Smooth muscle cell (in vitro differentiated cells): ENCODE measurements at regions not wholly inside any gene's neighbourhood (a gene's known extent, or its start where the extent isn't known, plus 50 kb on each side); places are given as distances from the start of the nearest gene placed in this dataset.

ENCODE experiments used
- DNase-seq: peaks from one replicate; lab custom pipeline; 2025; ENCODE audit not compliant: unreplicated experiment; lab: John Stamatoyannopoulos, UW
- H2AFZ ChIP-seq: fragments of 200-600 bp; sonication (generic); 2 replicates; pipeline ENCODE4 v1.6.0; 2016; ENCODE audit warnings: antibody characterized with exemption, low read depth, mild to moderate bottlenecking
- H3F3A ChIP-seq: fragments of 200-600 bp; sonication (generic); 2 replicates; pipeline ENCODE4 v1.6.0; 2017; ENCODE audit warnings: antibody characterized with exemption, low read depth
- H3K27ac ChIP-seq: fragments of 200-600 bp; sonication (generic); 2 replicates; pipeline ENCODE4 v1.5.1; 2016; ENCODE audit warnings: low read depth, mild to moderate bottlenecking
- H3K27me3 ChIP-seq: fragments of 200-600 bp; sonication (generic); 2 replicates; pipeline ENCODE4 v1.6.1; 2016; ENCODE audit warnings: low read depth, mild to moderate bottlenecking
- H3K36me3 ChIP-seq: fragments of 200-600 bp; sonication (generic); 2 replicates; pipeline ENCODE4 v1.5.1; 2016; ENCODE audit warnings: low read depth
- H3K4me1 ChIP-seq: fragments of 200-600 bp; sonication (generic); 2 replicates; pipeline ENCODE4 v1.5.1; 2016; ENCODE audit warnings: low read depth
- H3K4me2 ChIP-seq: fragments of 200-600 bp; sonication (generic); 2 replicates; pipeline ENCODE4 v1.6.0; 2016; ENCODE audit warnings: mild to moderate bottlenecking
- H3K4me3 ChIP-seq: fragments of 200-600 bp; sonication (generic); 2 replicates; pipeline ENCODE4 v1.5.1; 2016; ENCODE audit warnings: mild to moderate bottlenecking
- H3K79me2 ChIP-seq: fragments of 200-600 bp; sonication (generic); 2 replicates; pipeline ENCODE4 v1.6.0; 2016; ENCODE audit warnings: low read depth, mild to moderate bottlenecking
- H3K9ac ChIP-seq: fragments of 200-600 bp; sonication (generic); 2 replicates; pipeline ENCODE4 v1.6.0; 2016; ENCODE audit warnings: low read depth
- H3K9me3 ChIP-seq: fragments of 200-600 bp; sonication (generic); replicated peaks from 2 replicates; pipeline ENCODE4 v1.5.1; 2016; ENCODE audit warnings: low read depth
- H4K20me1 ChIP-seq: fragments of 200-600 bp; sonication (generic); 2 replicates; pipeline ENCODE4 v1.6.0; 2016; ENCODE audit warnings: low read depth
- WGBS: methylation state at CpG from one replicate; pipeline ENCODE4 v1.1.7; 2016; ENCODE audit warnings: low lambda C conversion rate; 5-methylcytosine and 5-hydroxymethylcytosine counted together
- TF ChIP-seq, protein P1 (sequence below): fragments of 200-600 bp; sonication (generic); IDR thresholded peaks from 2 replicates; pipeline ENCODE4 v1.5.1; 2017; ENCODE audit warnings: borderline replicate concordance, mild to moderate bottlenecking, antibody characterized with exemption; ENCODE audit not compliant: insufficient read depth, poor library complexity, severe bottlenecking

DNA sequence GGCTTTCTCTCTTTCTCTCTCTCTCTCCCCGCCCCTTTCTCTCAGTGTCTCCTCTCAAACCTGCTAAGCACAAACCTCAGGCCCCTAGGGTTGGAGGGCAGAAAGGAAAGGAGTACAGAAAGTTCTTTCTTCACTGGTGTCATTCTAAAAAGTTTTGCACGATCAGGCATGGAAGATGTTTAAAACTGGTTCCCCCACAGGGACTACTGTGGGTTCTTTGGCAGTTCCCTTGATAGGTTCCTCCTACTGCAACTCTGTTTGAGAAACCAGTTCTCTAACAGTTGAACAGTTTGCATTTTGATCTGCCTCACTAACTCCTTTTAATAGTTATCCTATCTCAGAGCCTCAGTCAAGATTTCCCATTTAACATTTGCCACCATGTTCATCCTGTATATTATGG lies 82.9 kb downstream of the CDO1 start:
- H3K27me3 ChIP-seq, result no peaks in the 10 kb centered on the region
- no peak overlapping the region for H3K9ac ChIP-seq
- no peaks in the 10 kb centered on the region for H3K9me3 ChIP-seq
- H3K27ac ChIP-seq, result no peak overlapping the region
- 91% methylated on average over 2 of the region's 2 CpGs for WGBS
- TF ChIP-seq, protein P1, sequence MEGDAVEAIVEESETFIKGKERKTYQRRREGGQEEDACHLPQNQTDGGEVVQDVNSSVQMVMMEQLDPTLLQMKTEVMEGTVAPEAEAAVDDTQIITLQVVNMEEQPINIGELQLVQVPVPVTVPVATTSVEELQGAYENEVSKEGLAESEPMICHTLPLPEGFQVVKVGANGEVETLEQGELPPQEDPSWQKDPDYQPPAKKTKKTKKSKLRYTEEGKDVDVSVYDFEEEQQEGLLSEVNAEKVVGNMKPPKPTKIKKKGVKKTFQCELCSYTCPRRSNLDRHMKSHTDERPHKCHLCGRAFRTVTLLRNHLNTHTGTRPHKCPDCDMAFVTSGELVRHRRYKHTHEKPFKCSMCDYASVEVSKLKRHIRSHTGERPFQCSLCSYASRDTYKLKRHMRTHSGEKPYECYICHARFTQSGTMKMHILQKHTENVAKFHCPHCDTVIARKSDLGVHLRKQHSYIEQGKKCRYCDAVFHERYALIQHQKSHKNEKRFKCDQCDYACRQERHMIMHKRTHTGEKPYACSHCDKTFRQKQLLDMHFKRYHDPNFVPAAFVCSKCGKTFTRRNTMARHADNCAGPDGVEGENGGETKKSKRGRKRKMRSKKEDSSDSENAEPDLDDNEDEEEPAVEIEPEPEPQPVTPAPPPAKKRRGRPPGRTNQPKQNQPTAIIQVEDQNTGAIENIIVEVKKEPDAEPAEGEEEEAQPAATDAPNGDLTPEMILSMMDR, result no peak
- H3K4me1 ChIP-seq, result no peaks in the 10 kb centered on the region
- H3K4me3 ChIP-seq, result no peak overlapping the region
- no peak overlapping the region for H3K4me2 ChIP-seq
- H3K36me3 ChIP-seq, result no peaks in the 10 kb centered on the region
- DNase-seq, result no peak
- H4K20me1 ChIP-seq, result no peaks in the 10 kb centered on the region
- no peak overlapping the region for H2AFZ ChIP-seq
- no peaks in the 10 kb centered on the region for H3F3A ChIP-seq
- H3K79me2 ChIP-seq, result no peaks in the 10 kb centered on the region

DNA sequence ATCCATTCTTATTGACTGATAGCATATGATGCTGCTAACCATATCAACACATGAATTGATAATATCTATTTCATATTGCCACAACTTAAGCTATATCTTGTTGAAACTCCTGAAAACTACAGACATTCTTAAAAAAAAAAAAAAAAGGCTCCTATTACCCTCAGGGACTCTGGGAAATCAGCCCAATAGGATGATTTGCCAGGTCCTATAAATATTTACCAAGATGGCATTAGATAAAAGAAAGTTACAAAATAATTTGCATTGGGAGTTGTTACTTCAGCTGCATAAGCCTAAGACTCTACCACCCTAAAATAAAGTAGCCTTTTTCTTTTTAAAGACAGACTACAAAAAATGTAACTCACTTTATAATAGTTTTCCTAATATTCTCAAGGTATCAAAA lies 84.4 kb downstream of the CDO1 start:
- H3K4me2 ChIP-seq, result no peak overlapping the region
- TF ChIP-seq, protein P1, result no peak
- H2AFZ ChIP-seq, result no peak overlapping the region
- DNase-seq, result no peak
- H3K9me3 ChIP-seq, result no peaks in the 10 kb centered on the region
- H3K4me3 ChIP-seq, result no peak overlapping the region
- H3K36me3 ChIP-seq, result no peaks in the 10 kb centered on the region
- H3K27me3 ChIP-seq, result no peaks in the 10 kb centered on the region
- no peaks in the 10 kb centered on the region for H3K79me2 ChIP-seq
- no peaks in the 10 kb centered on the region for H3K4me1 ChIP-seq
- H3F3A ChIP-seq, result no peaks in the 10 kb centered on the region
- no peak overlapping the region for H3K9ac ChIP-seq
- H4K20me1 ChIP-seq, result no peaks in the 10 kb centered on the region
- H3K27ac ChIP-seq, result no peak overlapping the region

DNA sequence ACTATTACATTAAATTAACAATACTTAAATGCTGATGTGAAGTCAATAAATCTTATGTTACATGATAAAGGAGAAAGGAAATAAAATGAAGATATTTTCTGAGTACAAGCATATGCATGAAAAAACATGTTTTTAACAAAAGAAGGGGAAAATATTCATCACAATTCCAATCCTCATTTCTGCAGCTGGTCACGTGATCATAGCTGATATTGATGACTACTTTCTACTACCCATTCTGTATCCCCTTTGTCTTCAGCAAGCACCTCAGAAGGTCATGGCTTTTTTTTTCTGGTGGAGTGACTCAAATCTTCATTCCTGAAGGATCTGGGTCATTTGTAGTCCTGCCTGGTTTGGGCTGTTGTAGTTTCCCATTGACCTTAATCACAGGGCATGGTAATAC lies 90.9 kb downstream of the CDO1 start:
- peaks cover 4% of the 10 kb centered on the region for H3K4me1 ChIP-seq
- DNase-seq, result no peak
- 94% methylated on average over 1 of the region's 1 CpG for WGBS
- H3K4me3 ChIP-seq, result no peak overlapping the region
- TF ChIP-seq, protein P1, result no peak
- H2AFZ ChIP-seq, result no peak overlapping the region
- H3K9ac ChIP-seq, result no peak overlapping the region
- H3K4me2 ChIP-seq, result no peak overlapping the region
- no peaks in the 10 kb centered on the region for H4K20me1 ChIP-seq
- no peaks in the 10 kb centered on the region for H3K79me2 ChIP-seq
- H3F3A ChIP-seq, result no peaks in the 10 kb centered on the region
- no peaks in the 10 kb centered on the region for H3K27me3 ChIP-seq
- H3K27ac ChIP-seq, result no peak overlapping the region
- H3K9me3 ChIP-seq, result no peaks in the 10 kb centered on the region
- no peaks in the 10 kb centered on the region for H3K36me3 ChIP-seq

DNA sequence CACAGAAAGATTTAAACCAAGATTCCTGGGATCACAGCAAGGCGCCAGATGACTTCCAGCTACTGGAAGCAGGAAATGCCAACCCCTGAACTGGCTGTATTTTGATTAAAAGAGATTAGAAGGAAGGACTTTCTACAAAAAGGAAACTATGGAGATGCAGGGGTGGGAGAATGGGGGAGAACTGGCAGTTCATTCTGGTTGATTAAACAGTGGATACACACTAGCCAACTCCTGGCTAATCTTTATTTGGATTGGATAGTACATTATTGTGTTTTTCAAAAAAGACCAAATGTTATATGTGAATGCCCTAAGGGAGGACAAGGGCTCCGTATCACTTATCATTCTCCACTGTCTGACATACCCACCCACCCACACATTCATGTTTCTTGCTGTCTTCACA lies 93.2 kb downstream of the CDO1 start:
- Histone ChIP-seq H3F3A (no peaks in the 10 kb centered on the region), H3K9ac (no peak overlapping the region), H3K36me3 (no peaks in the 10 kb centered on the region), H3K9me3 (no peaks in the 10 kb centered on the region), H3K4me2 (peak overlapping the region; percentile 27), H2AFZ (no peak overlapping the region), H3K4me1 (peaks cover 4% of the 10 kb centered on the region), H3K79me2 (no peaks in the 10 kb centered on the region), H3K27ac (peak overlapping the region; percentile 2), H3K27me3 (no peaks in the 10 kb centered on the region), H4K20me1 (no peaks in the 10 kb centered on the region), H3K4me3 (no peak overlapping the region)
- WGBS, result 25% methylated on average over 2 of the region's 2 CpGs
- no peak for DNase-seq
- TF ChIP-seq, protein P1, result no peak
